A549 (cell line): ENCODE measurements at regions not wholly inside any gene's neighbourhood (a gene's known extent, or its start where the extent isn't known, plus 50 kb on each side); places are given as distances from the start of the nearest gene placed in this dataset.
A peak's percentile ranks its signal among the peaks of the same experiment; 100 is the strongest.
"Not testable (repeated sequence)": the region's sequence is repeated elsewhere in the genome, so short reads cannot be mapped to it uniquely, and the experiment has no call there.

Experiments
- ATAC-seq, 2 experiments: fragments of 200-7000 bp in 1 of 2; fragments of >200 bp in 1 of 2; cut with Nextera tagmentation in 1 of 2; cut with Tn5 transposase in 1 of 2; 3 replicates each; pipeline versions ENCODE4 v1.8.0 to v1.9.1; 2018 to 2020; ENCODE audit warnings: mild to moderate bottlenecking in 1 of 2, moderate library complexity in 1 of 2
- CTCF ChIA-PET: fragments of 300-600 bp; sonication (Branson Sonifier 250); formaldehyde crosslinking; extraction: SDS; loops from one replicate; lab custom pipeline; 2021; ENCODE audit warnings: antibody characterized with exemption, inconsistent platforms; lab: Yijun Ruan, JAX
- POLR2A ChIA-PET: fragments of 350-600 bp; formaldehyde crosslinking; extraction: SDS; loops from one replicate; lab custom pipeline; 2021; ENCODE audit warnings: antibody characterized with exemption, inconsistent platforms; lab: Yijun Ruan, JAX
- DNase-seq, 2 experiments: peaks; one replicate each; pipeline versions ENCODE4 v3.0.0 to v3.0.0-alpha.2; 2011 to 2016; ENCODE audit warnings: low read depth in 1 of 2, low spot score in 1 of 2
- FAIRE-seq: peaks from 2 replicates; lab custom pipeline; 2011; peaks lifted over from hg19 to GRCh38; lab: Jason Lieb, UNC
- H3K27ac ChIP-seq, 2 experiments: fragments of >200 bp; sonication (Bioruptor Twin); formaldehyde crosslinking; 3 replicates each; pipeline ENCODE4 v1.5.1; 2016 to 2017
- H3K4me1 ChIP-seq: fragments of >200 bp; sonication (Bioruptor Twin); formaldehyde crosslinking; 3 replicates; pipeline ENCODE4 v1.6.1; 2016
- H3K4me2 ChIP-seq: fragments of >200 bp; sonication (Bioruptor Twin); formaldehyde crosslinking; 3 replicates; pipeline ENCODE4 v1.6.1; 2016
- H3K4me3 ChIP-seq: fragments of >200 bp; sonication (Bioruptor Twin); formaldehyde crosslinking; 3 replicates; pipeline ENCODE4 v1.5.1; 2016
- H3K9me3 ChIP-seq: fragments of >200 bp; sonication (Bioruptor Twin); formaldehyde crosslinking; 3 replicates; pipeline ENCODE4 v1.6.1; 2016
- HEYL ChIP-seq: fragments of 250-450 bp; sonication (Bioruptor Pico); IDR thresholded peaks from 2 replicates; pipeline ENCODE4 v1.8.0; 2021; ENCODE audit warnings: mild to moderate bottlenecking, moderate library complexity
- JUNB ChIP-seq: fragments of >200 bp; sonication (Bioruptor Twin); formaldehyde crosslinking; IDR thresholded peaks from 2 replicates; pipeline ENCODE4 v1.6.1; 2016
- RAD21 ChIP-seq, 2 experiments: fragments of >200 bp in 1 of 2; sonication (Bioruptor Twin) in 1 of 2; formaldehyde crosslinking in 1 of 2; IDR thresholded peaks in 1 of 2; conservative IDR thresholded peaks in 1 of 2; 2 replicates in 1 of 2; 3 replicates in 1 of 2; pipeline ENCODE4 v1.6.1; 2012 to 2018; ENCODE audit warnings: inconsistent platforms in 1 of 2
- SMC3 ChIP-seq: fragments of >200 bp; sonication (Bioruptor Twin); formaldehyde crosslinking; IDR thresholded peaks from 3 replicates; pipeline ENCODE4 v1.6.1; 2018; ENCODE audit warnings: inconsistent platforms
- ZFP36 ChIP-seq: fragments of 450-650 bp; IDR thresholded peaks from 2 replicates; pipeline ENCODE4 v1.6.1; 2014; ENCODE audit warnings: borderline replicate concordance; ENCODE audit not compliant: partially characterized antibody
- WGBS: methylation state at CpG from one replicate; pipeline ENCODE4 v1.1.6; 2017; ENCODE audit errors: missing lambda C conversion rate; 5-methylcytosine and 5-hydroxymethylcytosine counted together
- TF ChIP-seq, protein P1 (sequence below): fragments of 150-350 bp; IDR thresholded peaks from 2 replicates; pipeline ENCODE4 v1.6.1; 2014; ENCODE audit warnings: low read depth, mild to moderate bottlenecking, low read length
- TF ChIP-seq, protein P2 (sequence below): fragments of >200 bp; sonication (Bioruptor Twin); formaldehyde crosslinking; IDR thresholded peaks from 2 replicates; pipeline ENCODE4 v1.6.1; 2016
- TF ChIP-seq, protein P3 (sequence below): fragments of >200 bp; sonication (Bioruptor Twin); formaldehyde crosslinking; IDR thresholded peaks from 3 replicates; pipeline ENCODE4 v1.5.1; 2016
- TF ChIP-seq, protein P4 (sequence below): fragments of 250-450 bp; sonication (Bioruptor Pico); IDR thresholded peaks from 2 replicates; pipeline ENCODE4 v1.5.0; 2020; ENCODE audit warnings: low read depth, mild to moderate bottlenecking, moderate library complexity
- TF ChIP-seq, protein P5 (sequence below): fragments of 200-600 bp; sonication (generic); IDR thresholded peaks from 2 replicates; pipeline ENCODE4 v1.6.1; 2016; ENCODE audit warnings: antibody characterized with exemption, mild to moderate bottlenecking, moderate library complexity

DNA sequence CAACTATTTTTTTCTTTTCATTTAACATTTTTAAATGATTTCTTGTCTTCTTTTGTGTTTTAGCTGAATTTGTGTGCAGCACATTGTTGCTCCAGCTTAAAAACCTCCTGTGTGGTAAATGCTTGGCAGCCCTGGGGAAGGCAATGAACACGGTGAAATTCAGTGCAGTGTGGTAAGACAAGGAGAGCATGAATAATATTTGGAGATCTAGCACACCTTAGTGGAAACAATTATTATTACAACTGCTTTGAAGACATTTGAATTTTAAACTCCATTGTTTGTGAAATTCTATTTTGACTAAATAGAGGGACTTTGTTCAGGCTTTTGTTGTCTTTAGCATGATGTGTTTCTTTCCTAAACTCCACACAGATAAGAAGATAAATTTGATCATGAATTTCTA lies 242.6 kb upstream of the CXADR start:
- Histone ChIP-seq H3K27ac (no peak overlapping the region), H3K9me3 (no peaks in the 10 kb centered on the region), H3K4me2 (no peak overlapping the region), H3K4me1 (no peaks in the 10 kb centered on the region), H3K4me3 (no peak overlapping the region)
- WGBS: 0% methylated on average over 1 of the region's 1 CpG
- DNase-seq (peak; percentile 4 to 18), ATAC-seq (peak; percentile 62; a peak in 4 of 6 replicates), FAIRE-seq (no peak)
- ChIA-PET POLR2A (no interaction called here), CTCF (interaction anchor here (0.6 to 1.4 kb wide), 3 partner anchors 9 to 1401 kb away, joined by 3 to 5 read pairs (median 3); no protein-coding TSS in a partner anchor)
- TF ChIP-seq, protein P1, sequence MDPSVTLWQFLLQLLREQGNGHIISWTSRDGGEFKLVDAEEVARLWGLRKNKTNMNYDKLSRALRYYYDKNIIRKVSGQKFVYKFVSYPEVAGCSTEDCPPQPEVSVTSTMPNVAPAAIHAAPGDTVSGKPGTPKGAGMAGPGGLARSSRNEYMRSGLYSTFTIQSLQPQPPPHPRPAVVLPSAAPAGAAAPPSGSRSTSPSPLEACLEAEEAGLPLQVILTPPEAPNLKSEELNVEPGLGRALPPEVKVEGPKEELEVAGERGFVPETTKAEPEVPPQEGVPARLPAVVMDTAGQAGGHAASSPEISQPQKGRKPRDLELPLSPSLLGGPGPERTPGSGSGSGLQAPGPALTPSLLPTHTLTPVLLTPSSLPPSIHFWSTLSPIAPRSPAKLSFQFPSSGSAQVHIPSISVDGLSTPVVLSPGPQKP: no peak
- TF ChIP-seq ZFP36: no peak
- TF ChIP-seq, protein P2, sequence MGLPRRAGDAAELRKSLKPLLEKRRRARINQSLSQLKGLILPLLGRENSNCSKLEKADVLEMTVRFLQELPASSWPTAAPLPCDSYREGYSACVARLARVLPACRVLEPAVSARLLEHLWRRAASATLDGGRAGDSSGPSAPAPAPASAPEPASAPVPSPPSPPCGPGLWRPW: no peak
- TF ChIP-seq JUNB: no peak
- peak; percentile 45; the same call in 2 of the 3 replicates for TF ChIP-seq SMC3
- peak; percentile 52 to 65 for TF ChIP-seq RAD21 (conservative IDR thresholded peaks at IDR 0.05 in 1 of 2, IDR thresholded peaks at IDR 0.05 in 1 of 2)
- TF ChIP-seq, protein P3, sequence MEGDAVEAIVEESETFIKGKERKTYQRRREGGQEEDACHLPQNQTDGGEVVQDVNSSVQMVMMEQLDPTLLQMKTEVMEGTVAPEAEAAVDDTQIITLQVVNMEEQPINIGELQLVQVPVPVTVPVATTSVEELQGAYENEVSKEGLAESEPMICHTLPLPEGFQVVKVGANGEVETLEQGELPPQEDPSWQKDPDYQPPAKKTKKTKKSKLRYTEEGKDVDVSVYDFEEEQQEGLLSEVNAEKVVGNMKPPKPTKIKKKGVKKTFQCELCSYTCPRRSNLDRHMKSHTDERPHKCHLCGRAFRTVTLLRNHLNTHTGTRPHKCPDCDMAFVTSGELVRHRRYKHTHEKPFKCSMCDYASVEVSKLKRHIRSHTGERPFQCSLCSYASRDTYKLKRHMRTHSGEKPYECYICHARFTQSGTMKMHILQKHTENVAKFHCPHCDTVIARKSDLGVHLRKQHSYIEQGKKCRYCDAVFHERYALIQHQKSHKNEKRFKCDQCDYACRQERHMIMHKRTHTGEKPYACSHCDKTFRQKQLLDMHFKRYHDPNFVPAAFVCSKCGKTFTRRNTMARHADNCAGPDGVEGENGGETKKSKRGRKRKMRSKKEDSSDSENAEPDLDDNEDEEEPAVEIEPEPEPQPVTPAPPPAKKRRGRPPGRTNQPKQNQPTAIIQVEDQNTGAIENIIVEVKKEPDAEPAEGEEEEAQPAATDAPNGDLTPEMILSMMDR: peak; percentile 40

DNA sequence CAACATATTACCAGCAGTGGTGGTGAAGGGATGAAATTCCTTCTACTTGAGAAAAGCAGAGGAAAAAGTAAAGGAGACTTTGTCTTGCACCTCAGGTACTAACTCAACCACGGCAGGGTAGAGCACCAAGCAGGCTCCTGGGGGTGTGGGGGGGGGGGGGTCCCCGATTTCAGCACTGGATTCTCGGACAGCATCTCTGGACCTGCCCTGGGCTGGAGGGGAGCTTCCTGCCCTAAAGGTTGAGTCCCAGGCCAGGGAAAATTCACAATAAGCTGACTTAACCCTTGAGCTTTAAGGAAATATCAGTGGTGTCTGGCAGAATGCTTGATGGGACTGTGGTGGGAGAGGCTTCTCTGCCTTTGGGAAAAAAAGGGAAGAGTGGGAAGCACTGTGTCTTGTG lies 233.2 kb upstream of the CXADR start:
- no peak overlapping the region for H3K4me2 ChIP-seq
- TF ChIP-seq HEYL (CRISPR knock-in tag): no peak
- TF ChIP-seq, protein P4, sequence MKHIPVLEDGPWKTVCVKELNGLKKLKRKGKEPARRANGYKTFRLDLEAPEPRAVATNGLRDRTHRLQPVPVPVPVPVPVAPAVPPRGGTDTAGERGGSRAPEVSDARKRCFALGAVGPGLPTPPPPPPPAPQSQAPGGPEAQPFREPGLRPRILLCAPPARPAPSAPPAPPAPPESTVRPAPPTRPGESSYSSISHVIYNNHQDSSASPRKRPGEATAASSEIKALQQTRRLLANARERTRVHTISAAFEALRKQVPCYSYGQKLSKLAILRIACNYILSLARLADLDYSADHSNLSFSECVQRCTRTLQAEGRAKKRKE: no peak
- TF ChIP-seq, protein P5, sequence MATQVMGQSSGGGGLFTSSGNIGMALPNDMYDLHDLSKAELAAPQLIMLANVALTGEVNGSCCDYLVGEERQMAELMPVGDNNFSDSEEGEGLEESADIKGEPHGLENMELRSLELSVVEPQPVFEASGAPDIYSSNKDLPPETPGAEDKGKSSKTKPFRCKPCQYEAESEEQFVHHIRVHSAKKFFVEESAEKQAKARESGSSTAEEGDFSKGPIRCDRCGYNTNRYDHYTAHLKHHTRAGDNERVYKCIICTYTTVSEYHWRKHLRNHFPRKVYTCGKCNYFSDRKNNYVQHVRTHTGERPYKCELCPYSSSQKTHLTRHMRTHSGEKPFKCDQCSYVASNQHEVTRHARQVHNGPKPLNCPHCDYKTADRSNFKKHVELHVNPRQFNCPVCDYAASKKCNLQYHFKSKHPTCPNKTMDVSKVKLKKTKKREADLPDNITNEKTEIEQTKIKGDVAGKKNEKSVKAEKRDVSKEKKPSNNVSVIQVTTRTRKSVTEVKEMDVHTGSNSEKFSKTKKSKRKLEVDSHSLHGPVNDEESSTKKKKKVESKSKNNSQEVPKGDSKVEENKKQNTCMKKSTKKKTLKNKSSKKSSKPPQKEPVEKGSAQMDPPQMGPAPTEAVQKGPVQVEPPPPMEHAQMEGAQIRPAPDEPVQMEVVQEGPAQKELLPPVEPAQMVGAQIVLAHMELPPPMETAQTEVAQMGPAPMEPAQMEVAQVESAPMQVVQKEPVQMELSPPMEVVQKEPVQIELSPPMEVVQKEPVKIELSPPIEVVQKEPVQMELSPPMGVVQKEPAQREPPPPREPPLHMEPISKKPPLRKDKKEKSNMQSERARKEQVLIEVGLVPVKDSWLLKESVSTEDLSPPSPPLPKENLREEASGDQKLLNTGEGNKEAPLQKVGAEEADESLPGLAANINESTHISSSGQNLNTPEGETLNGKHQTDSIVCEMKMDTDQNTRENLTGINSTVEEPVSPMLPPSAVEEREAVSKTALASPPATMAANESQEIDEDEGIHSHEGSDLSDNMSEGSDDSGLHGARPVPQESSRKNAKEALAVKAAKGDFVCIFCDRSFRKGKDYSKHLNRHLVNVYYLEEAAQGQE: peak; percentile 62; the same call in 1 of the 2 replicates
- no peaks in the 10 kb centered on the region for H3K4me1 ChIP-seq
- FAIRE-seq (no peak), DNase-seq (no peak), ATAC-seq (no peak)
- no peak overlapping the region for H3K27ac ChIP-seq
- ChIA-PET CTCF (interaction anchor here (0.6 kb wide), 1 partner anchor 32 kb away, joined by 3 read pairs; no protein-coding TSS in a partner anchor), POLR2A (no interaction called here)
- H3K4me3 ChIP-seq: no peak overlapping the region
- H3K9me3 ChIP-seq: no peaks in the 10 kb centered on the region
- WGBS: 20% methylated on average over 3 of the region's 3 CpGs

DNA sequence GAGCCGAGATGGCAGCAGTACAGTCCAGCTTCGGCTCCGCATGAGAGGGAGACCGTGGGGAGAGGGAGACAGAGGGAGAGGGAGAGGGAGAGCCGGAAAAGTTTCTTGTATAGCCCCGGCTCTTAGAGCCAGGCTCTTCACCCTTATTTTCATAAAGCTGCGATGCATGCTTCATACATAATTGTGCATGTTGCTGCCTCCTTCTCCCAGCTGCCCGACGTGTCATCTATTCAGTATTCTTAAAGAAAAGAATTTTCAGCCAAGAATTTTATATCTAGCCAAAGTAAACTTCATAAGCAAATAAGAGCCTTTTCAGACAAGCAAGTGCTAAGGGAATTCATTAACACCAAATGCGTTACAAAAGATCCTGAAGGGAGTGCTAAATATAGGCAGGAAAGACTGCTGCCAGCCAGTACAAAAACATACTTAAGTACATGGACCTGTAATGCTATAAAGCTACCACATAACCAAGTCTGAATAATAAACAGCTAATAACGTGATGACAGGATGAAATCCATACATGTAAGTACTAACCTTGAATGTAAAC lies 219.8 kb upstream of the CXADR start:
- H3K4me2 ChIP-seq, ATAC-seq, H3K4me1 ChIP-seq, FAIRE-seq, H3K9me3 ChIP-seq, POLR2A ChIA-PET, DNase-seq, CTCF ChIA-PET, H3K4me3 ChIP-seq, H3K27ac ChIP-seq: not testable (repeated sequence)
- WGBS: 17% methylated on average over 7 of the region's 11 CpGs
